ENCODE measurements at regions not wholly inside any gene's neighbourhood (a gene's known extent, or its start where the extent isn't known, plus 50 kb on each side); places are given as distances from the start of the nearest gene placed in this dataset.

GRCh38 chr6:92024110-92024509, 1395.2 kb downstream of the EPHA7 start:
- Histone ChIP-seq H3K9ac (ENCODE audit: extremely low read depth, insufficient read length, low read length) (no peak overlapping the region), H2AFZ (ENCODE audit: low read length) (no peak overlapping the region), H4K91ac (ENCODE audit: insufficient read length, low read depth, low read length) (no peak overlapping the region), H3K18ac (ENCODE audit: insufficient read length, low read depth, low read length) (no peak overlapping the region), H3K23me2 (ENCODE audit: insufficient read length, low read depth, low read length, poor library complexity, severe bottlenecking) (no peaks in the 10 kb centered on the region), H3K9me3 (ENCODE audit: control insufficient read depth, low read depth, low read length) (no peaks in the 10 kb centered on the region), H3K79me2 (ENCODE audit: insufficient read depth, low read length) (no peaks in the 10 kb centered on the region), H2BK5ac (ENCODE audit: insufficient read length, low read length) (no peak overlapping the region), H3K27ac (ENCODE audit: insufficient read length, low read depth, low read length) (no peak overlapping the region), H4K5ac (ENCODE audit: insufficient read length, low read depth, low read length) (no peak overlapping the region), H2BK20ac (ENCODE audit: low read depth, low read length, poor library complexity, severe bottlenecking) (no peak overlapping the region), H4K8ac (replicated peaks; ENCODE audit: insufficient read length, low read depth, low read length) (no peak overlapping the region), H3K27me3 (ENCODE audit: insufficient read depth, low read length) (no peaks in the 10 kb centered on the region), H3K14ac (ENCODE audit: insufficient read depth, low read length) (no peak overlapping the region), H3K4me2 (ENCODE audit: insufficient read depth, insufficient read length, low read length) (no peak overlapping the region), H4K20me1 (ENCODE audit: control insufficient read depth, insufficient read depth, insufficient read length) (peaks cover 2% of the 10 kb centered on the region), H3K4me1 (ENCODE audit: insufficient read depth, low read length) (no peaks in the 10 kb centered on the region), H2BK120ac (ENCODE audit: low read depth, low read length, poor library complexity, severe bottlenecking) (no peak overlapping the region), H2AK5ac (ENCODE audit: insufficient read length, low read length) (no peak overlapping the region), H3T11ph (ENCODE audit: low read length) (no peak overlapping the region), H3K56ac (ENCODE audit: insufficient read length, low read depth, low read length) (no peak overlapping the region), H2BK12ac (ENCODE audit: insufficient read length, low read depth, low read length) (no peak overlapping the region), H2BK15ac (ENCODE audit: low read depth, low read length) (no peak overlapping the region), H3K23ac (ENCODE audit: insufficient read length, low read depth, low read length) (no peak overlapping the region), H3K4ac (ENCODE audit: low read depth, low read length) (no peak overlapping the region), H3K79me1 (ENCODE audit: insufficient read depth, low read depth, low read length, poor library complexity, severe bottlenecking) (no peaks in the 10 kb centered on the region)
- no peaks in the 10 kb centered on the region for H3K36me3 Mint-ChIP-seq (ENCODE audit: insufficient read depth in 1 of 3, low read depth in 3 of 3)
- TF ChIP-seq CTCF (conservative IDR thresholded peaks at IDR 0.05): no peak
- WGBS (ENCODE audit: extremely low coverage, insufficient read length, low lambda C conversion rate): no CpG with 5 or more reads among the region's 1 CpG
- DNase-seq: no peak
- H3K27ac Mint-ChIP-seq: no peak overlapping the region
- H3K4me1 Mint-ChIP-seq: no peaks in the 10 kb centered on the region
- H3K9me3 Mint-ChIP-seq: no peaks in the 10 kb centered on the region
- no peaks in the 10 kb centered on the region for H3K27me3 Mint-ChIP-seq (ENCODE audit: low read depth)
- no peak overlapping the region for H3K4me3 Mint-ChIP-seq

Data from H9 (cell line).